IMR-90 (cell line): ENCODE measurements at regions not wholly inside any gene's neighbourhood (a gene's known extent, or its start where the extent isn't known, plus 50 kb on each side); places are given as distances from the start of the nearest gene placed in this dataset.

Experiments used
- ATAC-seq: fragments of 200-7000 bp; cut with Tn5 transposase; 2 replicates; pipeline ENCODE4 v1.9.1; 2020; ENCODE audit warnings: low read depth, mild to moderate bottlenecking, moderate library complexity
- BruUV-seq: library from RNA; stranded (reverse); fragments of 400-500 nt; replicated peaks from 2 replicates; lab custom pipeline; 2021; lab: Mats Ljungman, UMichigan
- CTCF ChIA-PET: fragments of 300-600 bp; formaldehyde crosslinking; extraction: SDS; loops from one replicate; lab custom pipeline; 2021; ENCODE audit warnings: antibody characterized with exemption; lab: Yijun Ruan, JAX
- POLR2A ChIA-PET: fragments of 300-600 bp; sonication (Branson Sonifier 250); formaldehyde crosslinking; loops from one replicate; lab custom pipeline; 2022; ENCODE audit warnings: antibody characterized with exemption; ENCODE audit not compliant: unreplicated experiment; lab: Charles Lee
- DNase-seq: peaks from one replicate; pipeline ENCODE4 v3.0.0; 2013
- H2AFZ ChIP-seq: replicated peaks from 2 replicates; pipeline ENCODE3; 2013; ENCODE audit warnings: low read length, mild to moderate bottlenecking; ENCODE audit not compliant: poor library complexity
- H2AK5ac ChIP-seq: 2 replicates; pipeline ENCODE4 v1.6.1; 2013; ENCODE audit warnings: low read depth, low read length, inconsistent platforms
- H2AK9ac ChIP-seq: replicated peaks from 2 replicates; pipeline ENCODE3; 2013; ENCODE audit warnings: mild to moderate bottlenecking, low read depth, low read length, moderate library complexity; ENCODE audit not compliant: poor library complexity
- H2BK120ac ChIP-seq: 2 replicates; pipeline ENCODE4 v1.6.1; 2013; ENCODE audit warnings: low read depth, low read length, inconsistent platforms
- H2BK15ac ChIP-seq: 3 replicates; pipeline ENCODE4 v1.6.1; 2013; ENCODE audit warnings: low read depth, low read length, inconsistent platforms
- H2BK20ac ChIP-seq: 2 replicates; pipeline ENCODE4 v1.6.1; 2013; ENCODE audit warnings: low read depth, mild to moderate bottlenecking, inconsistent platforms, low read length, moderate library complexity
- H2BK5ac ChIP-seq: 2 replicates; pipeline ENCODE4 v1.6.1; 2013; ENCODE audit warnings: mild to moderate bottlenecking, low read depth, low read length, inconsistent platforms; ENCODE audit not compliant: poor library complexity, severe bottlenecking
- H3K14ac ChIP-seq: replicated peaks from 2 replicates; pipeline ENCODE4 v1.6.1; 2013; ENCODE audit warnings: low read depth, low read length, inconsistent platforms
- H3K18ac ChIP-seq: 2 replicates; pipeline ENCODE4 v1.6.1; 2013; ENCODE audit warnings: low read depth, low read length, control low read depth
- H3K23ac ChIP-seq: 2 replicates; pipeline ENCODE4 v1.6.1; 2013; ENCODE audit warnings: low read depth, low read length, inconsistent platforms
- H3K27ac ChIP-seq: 2 replicates; pipeline ENCODE4 v1.5.1; 2013; ENCODE audit warnings: mild to moderate bottlenecking, control low read depth, low read length; ENCODE audit not compliant: insufficient read depth
- H3K27me3 ChIP-seq: 2 replicates; pipeline ENCODE4 v1.6.1; 2013; ENCODE audit warnings: low read length; ENCODE audit not compliant: control insufficient read depth, insufficient read depth
- H3K36me3 ChIP-seq: 2 replicates; pipeline ENCODE4 v1.6.1; 2013; ENCODE audit warnings: low read length, mixed read lengths; ENCODE audit not compliant: control insufficient read depth, insufficient read depth
- H3K4ac ChIP-seq: 2 replicates; pipeline ENCODE4 v1.6.1; 2013; ENCODE audit warnings: low read depth, low read length, inconsistent platforms
- H3K4me1 ChIP-seq: 2 replicates; pipeline ENCODE4 v1.6.1; 2013; ENCODE audit warnings: low read length, mixed read lengths; ENCODE audit not compliant: control insufficient read depth, insufficient read depth
- H3K4me2 ChIP-seq: 2 replicates; pipeline ENCODE4 v1.6.1; 2013; ENCODE audit warnings: low read depth, mild to moderate bottlenecking, control low read depth, low read length, moderate library complexity
- H3K4me3 ChIP-seq: 2 replicates; pipeline ENCODE4 v1.5.1; 2013; ENCODE audit warnings: low read depth, mild to moderate bottlenecking, control low read depth, low read length, moderate library complexity; ENCODE audit not compliant: insufficient read depth
- H3K56ac ChIP-seq: 2 replicates; pipeline ENCODE4 v1.6.1; 2013; ENCODE audit warnings: low read length, inconsistent platforms; ENCODE audit not compliant: insufficient read depth; ENCODE audit errors: extremely low read depth
- H3K79me1 ChIP-seq, 2 experiments: 2 replicates each; pipeline ENCODE4 v1.6.1; 2013; ENCODE audit warnings: low read length in 2 of 2, inconsistent platforms in 1 of 2, low read depth in 1 of 2
- H3K9ac ChIP-seq: 2 replicates; pipeline ENCODE4 v1.6.1; 2013; ENCODE audit warnings: low read depth, low read length, control low read depth
- H3K9me1 ChIP-seq: 2 replicates; pipeline ENCODE4 v1.6.1; 2013; ENCODE audit warnings: low read length, inconsistent platforms; ENCODE audit not compliant: insufficient read depth
- H3K9me3 ChIP-seq: 2 replicates; pipeline ENCODE4 v1.6.1; 2013; ENCODE audit warnings: low read length; ENCODE audit not compliant: control insufficient read depth, insufficient read depth
- H4K20me1 ChIP-seq: 2 replicates; pipeline ENCODE4 v1.6.1; 2013; ENCODE audit warnings: low read length, inconsistent platforms; ENCODE audit not compliant: insufficient read depth
- H4K5ac ChIP-seq: 2 replicates; pipeline ENCODE4 v1.6.1; 2013; ENCODE audit warnings: mild to moderate bottlenecking, low read depth, low read length, control low read depth
- H4K8ac ChIP-seq, 2 experiments: 2 replicates each; pipeline ENCODE4 v1.6.1; 2013; ENCODE audit warnings: low read depth in 2 of 2, low read length in 2 of 2, control low read depth in 1 of 2, inconsistent platforms in 1 of 2
- H4K91ac ChIP-seq: 2 replicates; pipeline ENCODE4 v1.6.1; 2013; ENCODE audit warnings: low read depth, low read length, inconsistent platforms; ENCODE audit not compliant: insufficient read depth
- BHLHE40 ChIP-seq: fragments of 150-350 bp; IDR thresholded peaks from 2 replicates; pipeline ENCODE4 v1.6.1; 2016; ENCODE audit warnings: mild to moderate bottlenecking, low read depth, low read length
- CEBPB ChIP-seq: IDR thresholded peaks from 2 replicates; pipeline ENCODE4 v1.6.1; 2012; ENCODE audit warnings: low read depth, low read length, improper control_type of control experiment
- CHD1 ChIP-seq: IDR thresholded peaks from 2 replicates; pipeline ENCODE4 v1.6.1; 2012; ENCODE audit warnings: low read depth, low read length, improper control_type of control experiment
- CTCF ChIP-seq: conservative IDR thresholded peaks from 2 replicates; pipeline ENCODE4 v1.5.1; 2012; ENCODE audit warnings: mild to moderate bottlenecking, low read depth, low read length, improper control_type of control experiment
- FOS ChIP-seq: fragments of 150-350 bp; IDR thresholded peaks from 2 replicates; pipeline ENCODE4 v1.6.1; 2016; ENCODE audit warnings: low read depth, low read length
- MAFK ChIP-seq: IDR thresholded peaks from 2 replicates; pipeline ENCODE4 v1.6.1; 2012; ENCODE audit warnings: low read depth, low read length, improper control_type of control experiment
- MAZ ChIP-seq: IDR thresholded peaks from 2 replicates; pipeline ENCODE4 v1.6.1; 2012; ENCODE audit warnings: low read depth, mild to moderate bottlenecking, low read length, improper control_type of control experiment, moderate library complexity, borderline replicate concordance
- MXI1 ChIP-seq: IDR thresholded peaks from 2 replicates; pipeline ENCODE4 v1.6.1; 2012; ENCODE audit warnings: low read depth, mild to moderate bottlenecking, low read length, moderate library complexity, borderline replicate concordance
- NFE2L2 ChIP-seq: fragments of 150-350 bp; IDR thresholded peaks from 2 replicates; pipeline ENCODE4 v1.6.1; 2016; ENCODE audit warnings: low read depth, mild to moderate bottlenecking, low read length
- POLR2A ChIP-seq: IDR thresholded peaks from 2 replicates; pipeline ENCODE4 v1.6.1; 2012; ENCODE audit warnings: mild to moderate bottlenecking, low read depth, low read length
- RAD21 ChIP-seq: IDR thresholded peaks from 2 replicates; pipeline ENCODE4 v1.6.1; 2012; ENCODE audit warnings: low read length, improper control_type of control experiment
- RCOR1 ChIP-seq: IDR thresholded peaks from 2 replicates; pipeline ENCODE4 v1.6.1; 2012; ENCODE audit warnings: mild to moderate bottlenecking, low read length, improper control_type of control experiment; ENCODE audit not compliant: insufficient replicate concordance
- RFX5 ChIP-seq: IDR thresholded peaks from 2 replicates; pipeline ENCODE4 v1.8.0; 2012; ENCODE audit warnings: low read depth, mild to moderate bottlenecking, low read length, moderate library complexity
- SMC3 ChIP-seq: fragments of 150-350 bp; IDR thresholded peaks from 2 replicates; pipeline ENCODE4 v1.6.1; 2016; ENCODE audit warnings: low read depth, mild to moderate bottlenecking, antibody characterized with exemption, low read length, moderate library complexity
- USF2 ChIP-seq: fragments of 150-350 bp; IDR thresholded peaks from 2 replicates; pipeline ENCODE4 v1.6.1; 2017; ENCODE audit warnings: mild to moderate bottlenecking, antibody characterized with exemption, low read length, low read depth
- WGBS, 2 experiments: methylation state at CpG; one replicate each; pipeline versions ENCODE4 v1.1.5 to v1.1.7; 2013; ENCODE audit warnings: missing lambda C conversion rate in 2 of 2; ENCODE audit not compliant: insufficient read length in 1 of 2; ENCODE audit errors: extremely low coverage in 2 of 2; 5-methylcytosine and 5-hydroxymethylcytosine counted together
- dilution Hi-C: fragments of 300-500 bp; cut with HindIII; formaldehyde crosslinking; loops from one replicate; pipeline ENCODE4 v1.14.3; 2018; ENCODE audit warnings: low sequenced_read_pairs; ENCODE audit not compliant: unreplicated experiment
- in situ Hi-C: fragments of 300-500 bp; cut with MboI; formaldehyde crosslinking; loops from 3 replicates; pipeline ENCODE4 v1.14.3; 2019; ENCODE audit warnings: low sequenced_read_pairs, inconsistent platforms, mixed read lengths
- intact Hi-C: fragments of 100-400 bp; cut with micrococcal nuclease; formaldehyde crosslinking; loops from 2 replicates; pipeline ENCODE4 v1.10.0; 2022
- TF ChIP-seq, protein P1 (sequence below): fragments of 150-350 bp; IDR thresholded peaks from 2 replicates; pipeline ENCODE4 v1.6.1; 2016; ENCODE audit warnings: low read depth, mild to moderate bottlenecking, low read length, moderate library complexity, borderline replicate concordance

DNA sequence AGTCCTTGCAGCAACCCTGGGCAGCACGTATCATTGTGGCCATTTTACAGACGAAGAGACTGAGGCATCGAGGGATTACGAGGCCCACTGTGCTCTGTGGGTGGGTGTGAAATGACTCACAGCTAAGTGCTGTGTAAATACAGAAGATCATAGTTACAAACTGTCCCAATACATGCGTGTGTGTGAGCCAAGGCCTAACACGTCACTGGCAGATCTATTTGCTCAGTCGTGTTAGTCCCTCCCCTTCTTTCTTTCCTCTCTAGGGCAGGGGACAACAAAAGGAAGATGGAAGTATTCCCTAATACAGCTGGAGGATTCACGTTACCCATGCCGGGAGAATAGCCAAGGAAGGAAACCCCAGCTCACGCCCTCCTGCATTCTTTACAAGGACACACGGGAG is 175.9 kb downstream of the CDC5L start:
- no peak overlapping the region for H3K9ac ChIP-seq
- no peaks in the 10 kb centered on the region for H4K20me1 ChIP-seq
- H3K27ac ChIP-seq = no peak overlapping the region
- H2BK5ac ChIP-seq = no peak overlapping the region
- no peak overlapping the region for H3K4me2 ChIP-seq
- H4K5ac ChIP-seq = no peak overlapping the region
- dilution Hi-C loops = no loop called here
- no peak overlapping the region for H2AK9ac ChIP-seq
- TF ChIP-seq CHD1 (no peak), POLR2A (no peak), USF2 (no peak), RAD21 (no peak), MAFK (no peak), BHLHE40 (no peak), RCOR1 (no peak), CTCF (no peak), NFE2L2 (no peak), SMC3 (no peak), FOS (no peak), CEBPB (no peak), MXI1 (no peak), RFX5 (no peak), MAZ (no peak)
- TF ChIP-seq, protein P1, sequence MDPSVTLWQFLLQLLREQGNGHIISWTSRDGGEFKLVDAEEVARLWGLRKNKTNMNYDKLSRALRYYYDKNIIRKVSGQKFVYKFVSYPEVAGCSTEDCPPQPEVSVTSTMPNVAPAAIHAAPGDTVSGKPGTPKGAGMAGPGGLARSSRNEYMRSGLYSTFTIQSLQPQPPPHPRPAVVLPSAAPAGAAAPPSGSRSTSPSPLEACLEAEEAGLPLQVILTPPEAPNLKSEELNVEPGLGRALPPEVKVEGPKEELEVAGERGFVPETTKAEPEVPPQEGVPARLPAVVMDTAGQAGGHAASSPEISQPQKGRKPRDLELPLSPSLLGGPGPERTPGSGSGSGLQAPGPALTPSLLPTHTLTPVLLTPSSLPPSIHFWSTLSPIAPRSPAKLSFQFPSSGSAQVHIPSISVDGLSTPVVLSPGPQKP = no peak
- H3K9me3 ChIP-seq = no peaks in the 10 kb centered on the region
- peaks cover 41% of the 10 kb centered on the region for H3K27me3 ChIP-seq
- no peak overlapping the region for H2BK120ac ChIP-seq
- in situ Hi-C loops = no loop called here
- no peak overlapping the region for H2AK5ac ChIP-seq
- no peak overlapping the region for H3K18ac ChIP-seq
- no peak overlapping the region for H2BK15ac ChIP-seq
- H3K56ac ChIP-seq = no peak overlapping the region
- no peak overlapping the region for H3K4me3 ChIP-seq
- no peaks in the 10 kb centered on the region for H3K36me3 ChIP-seq
- H3K79me1 ChIP-seq = no peaks in the 10 kb centered on the region
- peaks cover 5% of the 10 kb centered on the region; the same call in 1 of the 2 replicates for H3K9me1 ChIP-seq
- no peak overlapping the region for H4K91ac ChIP-seq
- no peak overlapping the region for H2BK20ac ChIP-seq
- ChIA-PET CTCF (no interaction called here), POLR2A (no interaction called here)
- BruUV-seq = no TSS peak
- DNase-seq (peak; percentile 8), ATAC-seq (no peak)
- H3K23ac ChIP-seq = no peak overlapping the region
- 78% methylated on average over 6 of the region's 11 CpGs; no CpG with 5 or more reads in 1 of the 2 experiments for WGBS, 2 experiments
- no peak overlapping the region for H2AFZ ChIP-seq
- intact Hi-C loops = no loop called here
- no peaks in the 10 kb centered on the region; the same call in 1 of the 2 replicates for H3K4me1 ChIP-seq
- no peak overlapping the region for H3K14ac ChIP-seq
- H3K4ac ChIP-seq = no peak overlapping the region
- H4K8ac ChIP-seq = no peak overlapping the region
